ENCODE measurements at regions not wholly inside any gene's neighbourhood (a gene's known extent, or its start where the extent isn't known, plus 50 kb on each side); places are given as distances from the start of the nearest gene placed in this dataset.

GRCh38 chr12:30155001-30155730 is 371.4 kb upstream of the TMTC1 start:
- dilution Hi-C loops (cut with MboI; ENCODE audit: extremely low pct_ligation_motif_present, low sequenced_read_pairs), result no loop called here
- H3K9ac ChIP-seq (ENCODE audit: control insufficient read depth, extremely low read depth, insufficient read depth, low read length), result no peak overlapping the region
- no peaks in the 10 kb centered on the region for H3K4me1 ChIP-seq (ENCODE audit: control insufficient read depth, extremely low read depth, insufficient read depth, low read length)
- TF ChIP-seq, protein P1, sequence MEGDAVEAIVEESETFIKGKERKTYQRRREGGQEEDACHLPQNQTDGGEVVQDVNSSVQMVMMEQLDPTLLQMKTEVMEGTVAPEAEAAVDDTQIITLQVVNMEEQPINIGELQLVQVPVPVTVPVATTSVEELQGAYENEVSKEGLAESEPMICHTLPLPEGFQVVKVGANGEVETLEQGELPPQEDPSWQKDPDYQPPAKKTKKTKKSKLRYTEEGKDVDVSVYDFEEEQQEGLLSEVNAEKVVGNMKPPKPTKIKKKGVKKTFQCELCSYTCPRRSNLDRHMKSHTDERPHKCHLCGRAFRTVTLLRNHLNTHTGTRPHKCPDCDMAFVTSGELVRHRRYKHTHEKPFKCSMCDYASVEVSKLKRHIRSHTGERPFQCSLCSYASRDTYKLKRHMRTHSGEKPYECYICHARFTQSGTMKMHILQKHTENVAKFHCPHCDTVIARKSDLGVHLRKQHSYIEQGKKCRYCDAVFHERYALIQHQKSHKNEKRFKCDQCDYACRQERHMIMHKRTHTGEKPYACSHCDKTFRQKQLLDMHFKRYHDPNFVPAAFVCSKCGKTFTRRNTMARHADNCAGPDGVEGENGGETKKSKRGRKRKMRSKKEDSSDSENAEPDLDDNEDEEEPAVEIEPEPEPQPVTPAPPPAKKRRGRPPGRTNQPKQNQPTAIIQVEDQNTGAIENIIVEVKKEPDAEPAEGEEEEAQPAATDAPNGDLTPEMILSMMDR (optimal IDR thresholded peaks at IDR 0.05 in 1 of 3, IDR thresholded peaks at IDR 0.05 in 1 of 3, conservative IDR thresholded peaks at IDR 0.05 in 1 of 3; ENCODE audit: extremely low read depth in 1 of 3, insufficient read depth in 2 of 3, low read length in 3 of 3), result no peak
- TF ChIP-seq EZH2 (IDR thresholded peaks at IDR 0.05; ENCODE audit: low read length), result no peak
- DNase-seq (ENCODE audit: low read depth, low spot score), result no peak
- H3K4me2 ChIP-seq (ENCODE audit: control insufficient read depth, extremely low read depth, insufficient read depth, low read depth, low read length), result no peak overlapping the region
- H3K27me3 ChIP-seq (ENCODE audit: control insufficient read depth, extremely low read depth, insufficient read depth, low read length), result no peaks in the 10 kb centered on the region
- H3K9me3 ChIP-seq (ENCODE audit: control insufficient read depth, low read depth, low read length), result no peaks in the 10 kb centered on the region
- FAIRE-seq, result no peak
- no peak overlapping the region for H3K4me3 ChIP-seq (ENCODE audit: control insufficient read depth in 2 of 3, extremely low read depth in 1 of 3, insufficient read depth in 2 of 3, low read depth in 1 of 3, low read length in 3 of 3)
- no peaks in the 10 kb centered on the region for H3K79me2 ChIP-seq (ENCODE audit: control insufficient read depth, insufficient read depth, low read length)
- H3K36me3 ChIP-seq (ENCODE audit: control insufficient read depth in 2 of 2, extremely low read depth in 1 of 2, insufficient read depth in 2 of 2, low read length in 2 of 2), result no peaks in the 10 kb centered on the region
- H3K9me1 ChIP-seq (ENCODE audit: control insufficient read depth, extremely low read depth, insufficient read depth, low read length), result no peaks in the 10 kb centered on the region
- no peak overlapping the region for H3K27ac ChIP-seq (ENCODE audit: control insufficient read depth, insufficient read depth, low read length)
- no peak overlapping the region for H2AFZ ChIP-seq (ENCODE audit: control insufficient read depth, low read length)
- H4K20me1 ChIP-seq (ENCODE audit: control insufficient read depth, extremely low read depth, insufficient read depth, low read length), result no peaks in the 10 kb centered on the region

- Histone ChIP-seq H3K27me3 (ENCODE audit: control insufficient read depth, extremely low read depth, insufficient read depth, low read length) (no peaks in the 10 kb centered on the region), H3K9me3 (ENCODE audit: control insufficient read depth, low read depth, low read length) (no peaks in the 10 kb centered on the region), H3K36me3 (ENCODE audit: control insufficient read depth in 2 of 2, extremely low read depth in 1 of 2, insufficient read depth in 2 of 2, low read length in 2 of 2) (no peaks in the 10 kb centered on the region), H3K4me3 (ENCODE audit: control insufficient read depth in 2 of 3, extremely low read depth in 1 of 3, insufficient read depth in 2 of 3, low read depth in 1 of 3, low read length in 3 of 3) (no peak overlapping the region), H3K4me1 (ENCODE audit: control insufficient read depth, extremely low read depth, insufficient read depth, low read length) (no peaks in the 10 kb centered on the region), H4K20me1 (ENCODE audit: control insufficient read depth, extremely low read depth, insufficient read depth, low read length) (no peaks in the 10 kb centered on the region), H3K27ac (ENCODE audit: control insufficient read depth, insufficient read depth, low read length) (no peak overlapping the region), H3K9me1 (ENCODE audit: control insufficient read depth, extremely low read depth, insufficient read depth, low read length) (no peaks in the 10 kb centered on the region), H3K4me2 (ENCODE audit: control insufficient read depth, extremely low read depth, insufficient read depth, low read depth, low read length) (no peak overlapping the region), H3K9ac (ENCODE audit: control insufficient read depth, extremely low read depth, insufficient read depth, low read length) (no peak overlapping the region), H2AFZ (ENCODE audit: control insufficient read depth, low read length) (no peak overlapping the region), H3K79me2 (ENCODE audit: control insufficient read depth, insufficient read depth, low read length) (no peaks in the 10 kb centered on the region)
- no peak for FAIRE-seq
- TF ChIP-seq, protein P1 (optimal IDR thresholded peaks at IDR 0.05 in 1 of 3, IDR thresholded peaks at IDR 0.05 in 1 of 3, conservative IDR thresholded peaks at IDR 0.05 in 1 of 3; ENCODE audit: extremely low read depth in 1 of 3, insufficient read depth in 2 of 3, low read length in 3 of 3), result no peak
- no peak for TF ChIP-seq EZH2 (IDR thresholded peaks at IDR 0.05; ENCODE audit: low read length)
- dilution Hi-C loops (cut with MboI; ENCODE audit: extremely low pct_ligation_motif_present, low sequenced_read_pairs), result no loop called here
- no peak for DNase-seq (ENCODE audit: low read depth, low spot score)
These were observed 370.2 kb upstream of the TMTC1 start for GRCh38 chr12:30153981-30154380.

Data from keratinocyte (primary cell).